Sigmoid colon (tissue), 4 donors: ENCODE measurements at regions not wholly inside any gene's neighbourhood (a gene's known extent, or its start where the extent isn't known, plus 50 kb on each side); places are given as distances from the start of the nearest gene placed in this dataset.

Experiments
- EP300 ChIP-seq, 4 donors: sonication (generic); formaldehyde crosslinking; IDR thresholded peaks; one replicate each; pipeline ENCODE4 v1.6.1; 2017; ENCODE audit warnings: antibody characterized with exemption in 4 of 4
- POLR2A ChIP-seq, 2 donors: fragments of 450-650 bp; IDR thresholded peaks; one replicate each; pipeline ENCODE4 v1.6.1; 2016; ENCODE audit warnings: antibody characterized with exemption in 2 of 2, mild to moderate bottlenecking in 2 of 2, moderate library complexity in 2 of 2
- POLR2AphosphoS5 ChIP-seq, 4 donors: sonication (generic); formaldehyde crosslinking; IDR thresholded peaks; one replicate each; pipeline ENCODE4 v1.6.1; 2017; ENCODE audit warnings: antibody characterized with exemption in 4 of 4
- TF ChIP-seq, protein P1 (sequence below), 4 experiments: fragments of 450-650 bp in 3 of 4; fragments of 200-600 bp in 1 of 4; IDR thresholded peaks; one replicate each; pipeline ENCODE4 v1.5.1; 2016 to 2019; ENCODE audit warnings: antibody characterized with exemption in 4 of 4, mild to moderate bottlenecking in 3 of 4, moderate library complexity in 2 of 4

DNA sequence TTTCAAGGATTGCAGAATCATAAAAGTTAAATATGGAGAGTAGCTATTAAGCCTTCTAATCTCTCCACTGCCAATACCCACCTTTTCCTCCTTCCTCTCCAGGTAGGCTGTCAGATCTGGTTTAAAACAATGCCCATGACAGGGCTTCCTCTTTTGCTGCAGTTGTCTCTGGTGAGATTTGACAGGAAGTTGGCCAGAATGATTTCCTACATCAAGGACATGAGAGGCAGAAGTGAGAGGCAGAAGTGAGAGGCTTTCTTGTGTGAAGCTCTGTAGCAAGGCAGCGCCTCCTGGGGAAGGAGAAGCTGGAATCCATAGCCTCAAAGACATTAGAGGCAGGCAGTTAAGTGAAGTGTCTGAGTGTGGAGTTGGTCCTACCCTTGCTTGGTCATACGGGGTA is 385.7 kb downstream of the HRH4 start:
- TF ChIP-seq, protein P1, sequence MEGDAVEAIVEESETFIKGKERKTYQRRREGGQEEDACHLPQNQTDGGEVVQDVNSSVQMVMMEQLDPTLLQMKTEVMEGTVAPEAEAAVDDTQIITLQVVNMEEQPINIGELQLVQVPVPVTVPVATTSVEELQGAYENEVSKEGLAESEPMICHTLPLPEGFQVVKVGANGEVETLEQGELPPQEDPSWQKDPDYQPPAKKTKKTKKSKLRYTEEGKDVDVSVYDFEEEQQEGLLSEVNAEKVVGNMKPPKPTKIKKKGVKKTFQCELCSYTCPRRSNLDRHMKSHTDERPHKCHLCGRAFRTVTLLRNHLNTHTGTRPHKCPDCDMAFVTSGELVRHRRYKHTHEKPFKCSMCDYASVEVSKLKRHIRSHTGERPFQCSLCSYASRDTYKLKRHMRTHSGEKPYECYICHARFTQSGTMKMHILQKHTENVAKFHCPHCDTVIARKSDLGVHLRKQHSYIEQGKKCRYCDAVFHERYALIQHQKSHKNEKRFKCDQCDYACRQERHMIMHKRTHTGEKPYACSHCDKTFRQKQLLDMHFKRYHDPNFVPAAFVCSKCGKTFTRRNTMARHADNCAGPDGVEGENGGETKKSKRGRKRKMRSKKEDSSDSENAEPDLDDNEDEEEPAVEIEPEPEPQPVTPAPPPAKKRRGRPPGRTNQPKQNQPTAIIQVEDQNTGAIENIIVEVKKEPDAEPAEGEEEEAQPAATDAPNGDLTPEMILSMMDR (IDR thresholded peaks at IDR 0.05): no peak
- TF ChIP-seq EP300 (IDR thresholded peaks at IDR 0.05): no peak
- no peak for TF ChIP-seq POLR2A (IDR thresholded peaks at IDR 0.05)
- no peak for TF ChIP-seq POLR2AphosphoS5 (IDR thresholded peaks at IDR 0.05)
